Right renal pelvis (tissue), 4 donors: ENCODE measurements at regions not wholly inside any gene's neighbourhood (a gene's known extent, or its start where the extent isn't known, plus 50 kb on each side); places are given as distances from the start of the nearest gene placed in this dataset.
"Not testable (repeated sequence)": the region's sequence is repeated elsewhere in the genome, so short reads cannot be mapped to it uniquely, and the experiment has no call there.

ENCODE experiments used
- DNase-seq, 4 donors: peaks; one replicate each; pipeline ENCODE4 v3.0.0-alpha.2; 2013; ENCODE audit warnings: low read depth in 4 of 4, low spot score in 3 of 4, missing footprints in 1 of 4

GRCh38 chr10:25707976-25708671 is 225.9 kb upstream of the MYO3A start:
- no peak for DNase-seq

GRCh38 chr10:25713894-25714240 is 220.2 kb upstream of the MYO3A start:
- DNase-seq, result no peak

GRCh38 chr10:25724241-25724640 is 209.8 kb upstream of the MYO3A start:
- DNase-seq, result no peak

GRCh38 chr10:25725917-25726716 is 207.9 kb upstream of the MYO3A start:
- peak; percentile 25 to 47 (median 35) for DNase-seq

- no peak for DNase-seq
Observed at GRCh38 chr10:25738776-25739175, 195.3 kb upstream of the MYO3A start.

- DNase-seq, result no peak
Observed at GRCh38 chr10:25743832-25744231, 190.2 kb upstream of the MYO3A start.

GRCh38 chr10:25744574-25744973 is 189.5 kb upstream of the MYO3A start:
- DNase-seq, result no peak

GRCh38 chr10:25745976-25746375 is 188.1 kb upstream of the MYO3A start:
- no peak for DNase-seq

- no peak for DNase-seq
Observed at GRCh38 chr10:25747084-25747483, 186.9 kb upstream of the MYO3A start.

- no peak for DNase-seq
Observed at GRCh38 chr10:25748509-25748908, 185.5 kb upstream of the MYO3A start.

GRCh38 chr10:25753776-25754175 is 180.3 kb upstream of the MYO3A start:
- DNase-seq, result no peak

- DNase-seq, result not testable (repeated sequence)
Observed at GRCh38 chr10:25755874-25756273, 178.2 kb upstream of the MYO3A start.

GRCh38 chr10:25756784-25757183 is 177.2 kb upstream of the MYO3A start:
- no peak for DNase-seq

- peak; percentile 12 to 28 (median 26) for DNase-seq
Observed at GRCh38 chr10:25758041-25758457, 176.0 kb upstream of the MYO3A start.

GRCh38 chr10:25758511-25758910 is 175.5 kb upstream of the MYO3A start:
- DNase-seq, result no peak

- DNase-seq, result no peak
Observed at GRCh38 chr10:25761937-25762336, 172.1 kb upstream of the MYO3A start.

- DNase-seq, result no peak
Observed at GRCh38 chr10:25766213-25766612, 167.8 kb upstream of the MYO3A start.

- no peak for DNase-seq
Observed at GRCh38 chr10:25766687-25767221, 167.3 kb upstream of the MYO3A start.

GRCh38 chr10:25768167-25768566 is 165.9 kb upstream of the MYO3A start:
- no peak for DNase-seq

- no peak for DNase-seq
Observed at GRCh38 chr10:25778646-25779045, 155.4 kb upstream of the MYO3A start.

GRCh38 chr10:25786161-25786560 is 147.9 kb upstream of the MYO3A start:
- no peak for DNase-seq

GRCh38 chr10:25786899-25787298 is 147.1 kb upstream of the MYO3A start:
- DNase-seq, result no peak
